ENCODE measurements at regions not wholly inside any gene's neighbourhood (a gene's known extent, or its start where the extent isn't known, plus 50 kb on each side); places are given as distances from the start of the nearest gene placed in this dataset.

DNA sequence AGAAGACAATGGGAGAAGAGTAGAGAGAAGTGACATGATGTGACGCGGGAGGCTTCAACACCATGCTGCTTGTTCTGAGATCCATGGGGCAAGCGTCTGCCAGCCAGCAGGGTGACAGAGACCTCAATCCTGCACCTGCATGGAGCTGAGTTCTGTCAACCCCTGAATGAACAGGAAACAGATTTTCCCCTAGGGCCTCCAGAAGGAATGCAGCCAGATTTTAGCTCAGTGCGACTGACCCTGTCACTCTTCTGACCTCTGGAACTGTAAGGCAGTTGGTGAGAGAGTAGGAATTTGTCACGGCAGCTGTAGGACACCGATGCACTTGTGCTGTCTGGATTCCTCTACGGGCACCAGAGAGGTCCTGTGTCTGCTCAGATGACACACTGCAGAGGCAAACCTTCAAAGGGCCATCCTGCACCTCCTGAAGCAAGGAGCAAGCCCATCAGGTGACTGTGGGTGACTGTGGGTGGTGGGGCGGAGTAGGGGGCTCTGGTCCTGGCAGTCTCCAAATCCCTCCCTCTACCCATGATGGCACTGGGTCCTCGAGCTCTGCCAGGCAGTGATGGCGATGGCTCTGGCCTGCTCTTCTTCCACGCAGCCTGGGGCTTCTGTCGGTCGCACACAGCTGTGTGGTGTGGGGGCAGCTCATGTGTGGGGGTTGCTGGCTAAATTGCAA lies 194.3 kb upstream of the TWIST2 start:
- Histone ChIP-seq H3K27me3 (no peaks in the 10 kb centered on the region), H3K9me3 (no peaks in the 10 kb centered on the region), H3K27ac (no peak overlapping the region), H3K36me3 (no peaks in the 10 kb centered on the region), H3K4me3 (no peak overlapping the region), H3K4me1 (peaks cover 9 to 17% of the 10 kb centered on the region in 2 donors)
- DNase-seq: no peak
- TF ChIP-seq, protein P1, sequence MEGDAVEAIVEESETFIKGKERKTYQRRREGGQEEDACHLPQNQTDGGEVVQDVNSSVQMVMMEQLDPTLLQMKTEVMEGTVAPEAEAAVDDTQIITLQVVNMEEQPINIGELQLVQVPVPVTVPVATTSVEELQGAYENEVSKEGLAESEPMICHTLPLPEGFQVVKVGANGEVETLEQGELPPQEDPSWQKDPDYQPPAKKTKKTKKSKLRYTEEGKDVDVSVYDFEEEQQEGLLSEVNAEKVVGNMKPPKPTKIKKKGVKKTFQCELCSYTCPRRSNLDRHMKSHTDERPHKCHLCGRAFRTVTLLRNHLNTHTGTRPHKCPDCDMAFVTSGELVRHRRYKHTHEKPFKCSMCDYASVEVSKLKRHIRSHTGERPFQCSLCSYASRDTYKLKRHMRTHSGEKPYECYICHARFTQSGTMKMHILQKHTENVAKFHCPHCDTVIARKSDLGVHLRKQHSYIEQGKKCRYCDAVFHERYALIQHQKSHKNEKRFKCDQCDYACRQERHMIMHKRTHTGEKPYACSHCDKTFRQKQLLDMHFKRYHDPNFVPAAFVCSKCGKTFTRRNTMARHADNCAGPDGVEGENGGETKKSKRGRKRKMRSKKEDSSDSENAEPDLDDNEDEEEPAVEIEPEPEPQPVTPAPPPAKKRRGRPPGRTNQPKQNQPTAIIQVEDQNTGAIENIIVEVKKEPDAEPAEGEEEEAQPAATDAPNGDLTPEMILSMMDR (IDR thresholded peaks at IDR 0.05 in 4 of 5, conservative IDR thresholded peaks at IDR 0.05 in 1 of 5): no peak
- TF ChIP-seq POLR2A (IDR thresholded peaks at IDR 0.05): no peak
- in situ Hi-C loops (cut with MboI; ENCODE audit: low sequenced_read_pairs in 4 of 4): no loop called here
- intact Hi-C loops (cut with DNase I; ENCODE audit: low total_unique reads): no loop called here
- no peak for ATAC-seq

DNA sequence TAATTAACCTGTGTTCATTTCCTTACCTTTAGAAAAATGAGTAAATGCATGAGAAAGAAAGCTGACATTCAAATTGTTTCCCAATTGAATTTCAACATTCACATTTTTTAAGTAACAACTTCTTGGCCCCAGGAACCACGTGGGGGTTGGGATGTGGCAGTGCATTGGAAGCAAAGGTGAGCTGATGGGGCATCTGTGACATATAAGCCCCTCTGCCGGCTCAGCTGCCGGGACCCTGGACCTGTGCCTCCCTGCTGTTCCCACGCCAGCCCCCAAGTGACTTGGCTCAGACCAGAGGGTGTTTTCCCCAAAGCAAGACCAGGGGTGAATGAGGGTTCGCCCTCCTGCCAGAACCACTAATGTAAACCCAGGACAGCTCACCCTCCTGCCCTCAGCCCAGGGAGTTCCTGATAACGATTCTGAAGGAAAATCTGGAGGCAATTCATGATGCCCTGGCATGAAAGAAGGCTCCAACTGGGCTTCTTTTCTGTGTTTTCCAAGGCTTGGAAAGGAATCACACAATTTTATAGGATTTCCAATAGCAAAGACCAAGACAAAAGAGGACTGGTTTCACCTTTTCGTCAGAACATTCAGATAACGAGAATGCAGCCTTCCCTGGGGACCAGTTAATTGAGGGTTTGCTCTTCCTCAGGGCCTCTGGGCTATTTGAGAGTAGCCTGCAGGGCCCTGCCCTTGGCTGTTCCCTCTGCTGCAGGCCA lies 193.2 kb upstream of the TWIST2 start:
- in situ Hi-C loops (cut with MboI; ENCODE audit: low sequenced_read_pairs in 4 of 4) (no loop called here), intact Hi-C loops (cut with DNase I; ENCODE audit: low total_unique reads) (no loop called here)
- H3K36me3 ChIP-seq: no peaks in the 10 kb centered on the region
- H3K4me1 ChIP-seq: peaks cover 9 to 17% of the 10 kb centered on the region in 2 donors
- no peaks in the 10 kb centered on the region for H3K27me3 ChIP-seq
- DNase-seq (no peak), ATAC-seq (no peak)
- H3K4me3 ChIP-seq: no peak overlapping the region
- H3K9me3 ChIP-seq: no peaks in the 10 kb centered on the region
- H3K27ac ChIP-seq: no peak overlapping the region
- TF ChIP-seq, protein P1 (IDR thresholded peaks at IDR 0.05 in 4 of 5, conservative IDR thresholded peaks at IDR 0.05 in 1 of 5): no peak
- no peak for TF ChIP-seq POLR2A (IDR thresholded peaks at IDR 0.05)

DNA sequence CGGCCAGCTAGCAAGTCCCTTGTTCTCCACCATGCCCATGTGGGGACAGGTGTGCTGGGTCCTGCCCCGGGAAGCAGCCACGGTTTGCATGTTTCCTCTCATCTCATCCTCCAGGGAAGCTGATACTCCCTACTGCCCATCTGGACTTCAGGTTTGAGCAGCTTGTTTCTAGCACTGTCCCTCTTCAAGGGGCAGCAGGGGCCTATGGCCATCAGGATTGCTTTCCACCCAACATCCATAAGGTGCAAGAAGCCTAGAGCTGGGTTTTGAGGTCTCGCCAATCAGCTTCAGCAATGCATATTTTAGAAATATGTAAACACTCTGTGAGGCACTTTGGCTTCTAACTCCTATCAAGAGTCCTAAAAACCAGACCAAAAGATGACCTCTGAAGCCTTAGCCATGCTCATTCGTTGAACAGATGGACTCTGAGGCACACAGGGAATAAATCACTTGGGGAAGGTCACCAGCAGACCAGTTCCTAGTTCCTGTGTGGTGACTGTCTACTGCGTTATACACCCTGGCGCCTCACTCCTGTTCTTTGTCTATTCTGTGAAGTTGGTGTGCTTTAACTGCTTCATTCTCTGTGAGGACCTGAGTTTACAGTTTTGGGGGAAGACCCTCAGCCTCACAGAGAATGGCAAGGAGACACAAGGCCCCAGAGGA lies 192.6 kb upstream of the TWIST2 start:
- ATAC-seq: no peak
- no peak overlapping the region for H3K27ac ChIP-seq
- H3K27me3 ChIP-seq: no peaks in the 10 kb centered on the region
- peaks cover 9 to 17% of the 10 kb centered on the region in 2 donors for H3K4me1 ChIP-seq
- no peak overlapping the region for H3K4me3 ChIP-seq
- in situ Hi-C loops (cut with MboI; ENCODE audit: low sequenced_read_pairs in 4 of 4): no loop called here
- intact Hi-C loops (cut with DNase I; ENCODE audit: low total_unique reads): no loop called here
- DNase-seq: no peak
- TF ChIP-seq, protein P1 (IDR thresholded peaks at IDR 0.05 in 4 of 5, conservative IDR thresholded peaks at IDR 0.05 in 1 of 5): no peak
- no peak for TF ChIP-seq POLR2A (IDR thresholded peaks at IDR 0.05)
- no peaks in the 10 kb centered on the region for H3K9me3 ChIP-seq
- no peaks in the 10 kb centered on the region for H3K36me3 ChIP-seq

DNA sequence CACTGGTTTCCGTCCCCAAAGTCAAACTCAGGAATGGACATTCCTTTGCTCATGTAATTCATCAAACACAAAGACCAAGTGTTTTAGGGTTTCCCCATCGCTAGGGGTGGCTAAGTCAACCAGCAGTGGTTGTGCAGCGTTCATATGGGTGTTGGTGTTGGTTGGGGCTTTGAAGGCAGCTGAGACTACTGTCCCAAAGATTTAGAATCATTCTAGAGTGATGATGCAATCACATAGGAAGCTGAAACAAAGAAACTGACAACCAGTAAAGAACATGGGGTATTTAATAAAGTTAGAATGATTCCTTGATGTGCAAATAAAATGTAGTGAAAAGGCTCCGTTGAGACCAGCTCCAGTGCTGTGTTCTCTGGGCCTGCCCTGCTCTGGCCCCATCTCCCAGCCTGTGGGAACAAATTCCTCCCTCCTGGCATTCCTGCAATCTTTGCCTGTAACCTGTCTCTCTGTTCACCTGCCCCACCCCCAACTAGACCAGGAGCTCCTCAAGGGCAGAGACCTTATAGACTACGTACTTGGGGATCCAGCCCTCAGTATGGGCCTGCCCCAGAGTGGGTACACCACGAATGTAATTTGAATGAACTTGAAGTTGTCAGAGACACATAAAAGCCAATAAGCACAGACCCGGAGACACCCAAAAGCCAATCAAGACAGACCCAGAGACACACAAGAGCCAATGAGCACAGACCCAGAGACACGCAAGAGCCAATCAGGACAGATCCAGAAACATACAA lies 191.7 kb upstream of the TWIST2 start:
- TF ChIP-seq POLR2A (IDR thresholded peaks at IDR 0.05): no peak
- TF ChIP-seq, protein P1 (IDR thresholded peaks at IDR 0.05 in 4 of 5, conservative IDR thresholded peaks at IDR 0.05 in 1 of 5): no peak
- Histone ChIP-seq H3K27me3 (no peaks in the 10 kb centered on the region), H3K4me1 (peaks cover 9 to 17% of the 10 kb centered on the region in 2 donors), H3K36me3 (no peaks in the 10 kb centered on the region), H3K4me3 (no peak overlapping the region), H3K9me3 (no peaks in the 10 kb centered on the region), H3K27ac (no peak overlapping the region)
- ATAC-seq: no peak
- in situ Hi-C loops (cut with MboI; ENCODE audit: low sequenced_read_pairs in 4 of 4) (no loop called here), intact Hi-C loops (cut with DNase I; ENCODE audit: low total_unique reads) (no loop called here)
- no peak for DNase-seq
